Mucosa of descending colon (tissue), 3 donors: ENCODE measurements at regions not wholly inside any gene's neighbourhood (a gene's known extent, or its start where the extent isn't known, plus 50 kb on each side); places are given as distances from the start of the nearest gene placed in this dataset.

Experiments
- ATAC-seq: fragments of 200-7000 bp; cut with Tn5 transposase; one replicate; pipeline ENCODE4 v1.9.1; 2020; ENCODE audit warnings: mild to moderate bottlenecking, moderate library complexity
- DNase-seq, 3 donors: peaks; one replicate each; pipeline ENCODE4 v3.0.0-alpha.2; 2020
- H3K36me3 ChIP-seq: fragments of 200-600 bp; one replicate; pipeline ENCODE4 v1.8.0; 2021; ENCODE audit warnings: low read depth, mild to moderate bottlenecking
- H3K4me1 ChIP-seq: fragments of 200-600 bp; one replicate; pipeline ENCODE4 v1.8.0; 2021; ENCODE audit warnings: low read depth, mild to moderate bottlenecking
- H3K4me3 ChIP-seq: fragments of 200-600 bp; one replicate; pipeline ENCODE4 v1.8.0; 2021; ENCODE audit warnings: mild to moderate bottlenecking
- H3K9me3 ChIP-seq: fragments of 200-600 bp; one replicate; pipeline ENCODE4 v1.8.0; 2021; ENCODE audit warnings: mild to moderate bottlenecking
- CTCF ChIP-seq: fragments of 200-600 bp; IDR thresholded peaks from one replicate; pipeline ENCODE4 v1.8.0; 2022; ENCODE audit warnings: antibody characterized with exemption, mild to moderate bottlenecking
- intact Hi-C, 2 donors: fragments of 100-400 bp; cut with DNase I in 1 of 2; cut with micrococcal nuclease in 1 of 2; formaldehyde crosslinking; loops; one replicate each; pipeline versions ENCODE4 v1.11.0 to v1.11.1; 2022; cut with DNase I, micrococcal nuclease
- donor health status: DM: no; HTN: no; CAD: no; lungs with moderate emphysema.
- donor health status: DM: no; HTN: no; CAD: no.
- donor health status: DM: no; HTN: yes; CAD: no.

GRCh38 chr13:33445024-33445423 is 159.5 kb upstream of the STARD13 start:
- ATAC-seq (peak; percentile 74), DNase-seq (no peak)
- Histone ChIP-seq H3K4me3 (no peak overlapping the region), H3K4me1 (peaks cover 12% of the 10 kb centered on the region), H3K9me3 (no peaks in the 10 kb centered on the region), H3K36me3 (no peaks in the 10 kb centered on the region)
- intact Hi-C loops: no loop called here
- TF ChIP-seq CTCF: no peak

- peaks cover 12% of the 10 kb centered on the region for H3K4me1 ChIP-seq
- no peaks in the 10 kb centered on the region for H3K9me3 ChIP-seq
- no peaks in the 10 kb centered on the region for H3K36me3 ChIP-seq
- peak; percentile 30 for ATAC-seq
- no peak for TF ChIP-seq CTCF
- no peak for DNase-seq
- H3K4me3 ChIP-seq: no peak overlapping the region
- intact Hi-C loops: no loop called here
These were observed 159.9 kb upstream of the STARD13 start for GRCh38 chr13:33445476-33445875.

DNA sequence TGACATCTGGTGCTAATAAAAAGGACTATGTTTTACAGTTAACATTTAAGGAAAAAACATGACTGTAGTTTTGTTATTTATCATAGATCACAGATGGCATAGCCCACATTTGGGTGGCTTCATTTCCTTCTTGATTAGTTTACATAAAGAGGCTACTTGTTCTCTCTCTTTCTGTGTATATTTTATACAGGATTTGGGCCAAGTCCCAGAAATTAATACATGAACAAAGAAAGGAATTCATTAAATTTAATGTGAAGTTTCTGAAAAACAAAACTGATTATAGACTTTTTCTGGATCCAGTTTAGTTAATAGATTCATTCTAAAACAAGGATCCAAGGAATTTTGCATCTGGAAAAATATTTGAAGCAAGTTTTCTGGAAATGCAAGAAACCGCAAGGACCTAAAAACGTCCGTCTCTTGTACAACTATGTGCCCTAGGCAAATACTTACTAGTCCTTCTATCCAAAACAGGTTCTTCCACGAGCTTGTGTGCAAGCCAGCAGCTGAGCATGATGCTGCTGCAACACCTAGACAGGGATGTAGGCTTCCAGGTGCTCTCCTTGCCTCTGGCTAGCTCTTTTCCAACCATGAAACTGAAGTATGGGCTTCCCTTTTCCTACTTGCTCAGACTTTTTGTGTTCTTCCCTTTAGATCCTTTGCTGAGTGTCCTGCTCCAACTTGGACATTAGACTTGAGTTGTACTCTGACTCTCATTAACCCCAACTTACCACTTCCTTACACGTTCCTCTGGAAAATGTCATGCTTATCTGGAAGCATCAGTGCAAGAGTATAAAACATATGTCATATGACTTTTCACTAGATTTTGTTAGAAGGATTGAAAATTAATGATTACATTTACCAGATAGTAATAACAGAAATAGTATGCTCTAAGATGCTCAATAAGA is 161.5 kb upstream of the STARD13 start:
- intact Hi-C loops: no loop called here
- TF ChIP-seq CTCF: no peak
- ATAC-seq: peak; percentile 38
- peaks cover 12% of the 10 kb centered on the region for H3K4me1 ChIP-seq
- no peaks in the 10 kb centered on the region for H3K9me3 ChIP-seq
- no peak for DNase-seq
- H3K4me3 ChIP-seq: no peak overlapping the region
- no peaks in the 10 kb centered on the region for H3K36me3 ChIP-seq

GRCh38 chr13:33448889-33449288 is 163.3 kb upstream of the STARD13 start:
- Histone ChIP-seq H3K4me1 (peaks cover 12% of the 10 kb centered on the region), H3K4me3 (no peak overlapping the region), H3K9me3 (no peaks in the 10 kb centered on the region), H3K36me3 (no peaks in the 10 kb centered on the region)
- no peak for ATAC-seq
- no peak for TF ChIP-seq CTCF
- no peak for DNase-seq
- intact Hi-C loops: no loop called here

DNA sequence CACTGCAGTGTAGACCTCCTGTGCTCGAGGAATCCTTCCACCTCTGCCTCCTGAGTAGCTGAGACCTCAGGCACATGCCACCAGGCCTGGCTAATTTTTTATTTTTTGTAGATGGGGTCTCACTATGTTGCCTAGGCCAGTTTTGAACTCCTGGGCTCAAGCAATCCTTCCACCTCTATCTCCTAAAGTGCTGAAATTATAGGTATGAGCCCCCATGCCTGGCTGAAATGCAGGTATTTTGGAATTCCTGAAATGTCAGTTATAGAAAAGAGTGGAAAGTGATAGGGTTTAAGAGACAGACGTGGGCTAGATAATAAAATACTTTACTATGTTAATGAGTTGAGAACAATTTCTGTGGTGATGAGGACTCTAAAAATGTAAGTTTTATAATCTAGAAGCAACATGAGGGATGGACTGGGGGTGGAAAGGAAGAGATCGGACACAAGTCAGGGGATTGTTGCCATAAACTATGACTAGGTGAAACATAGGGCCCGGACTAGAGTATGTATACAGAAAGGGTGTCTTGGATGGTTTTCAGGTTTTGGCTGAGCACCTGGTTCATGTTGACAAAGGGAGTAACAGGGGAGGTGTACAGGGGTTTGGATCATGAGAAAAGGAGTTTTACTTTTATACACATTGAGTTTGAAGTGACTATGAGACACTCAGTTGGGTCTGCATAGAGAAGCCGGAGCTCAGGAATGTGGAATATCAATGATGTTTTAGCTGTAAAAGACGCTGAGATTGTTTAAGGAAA is 165.6 kb upstream of the STARD13 start:
- ATAC-seq: peak; percentile 77

More for the DNA sequence above, 165.6 kb upstream of the STARD13 start:
- no peak for TF ChIP-seq CTCF
- Histone ChIP-seq H3K36me3 (no peaks in the 10 kb centered on the region), H3K4me1 (peaks cover 5% of the 10 kb centered on the region), H3K9me3 (no peaks in the 10 kb centered on the region), H3K4me3 (no peak overlapping the region)
- intact Hi-C loops: no loop called here
- DNase-seq: no peak
